Trophoblast cell (in vitro differentiated cells and primary cell): ENCODE measurements at regions not wholly inside any gene's neighbourhood (a gene's known extent, or its start where the extent isn't known, plus 50 kb on each side); places are given as distances from the start of the nearest gene placed in this dataset.

ENCODE experiments used
- DNase-seq, 2 donors: peaks; one replicate each; pipeline ENCODE4 v3.0.0-alpha.2; 2016
- H2AFZ ChIP-seq: 2 replicates; pipeline ENCODE4 v1.6.1; 2013; ENCODE audit warnings: low read length, moderate library complexity, mild to moderate bottlenecking; ENCODE audit not compliant: insufficient read depth, poor library complexity
- H2AK5ac ChIP-seq: 2 replicates; pipeline ENCODE4 v1.6.1; 2013; ENCODE audit warnings: mild to moderate bottlenecking, low read length
- H2BK120ac ChIP-seq: 2 replicates; pipeline ENCODE4 v1.6.1; 2013; ENCODE audit warnings: low read length, mild to moderate bottlenecking, moderate library complexity; ENCODE audit not compliant: insufficient read depth, poor library complexity
- H2BK12ac ChIP-seq: 2 replicates; pipeline ENCODE4 v1.6.1; 2013; ENCODE audit warnings: mild to moderate bottlenecking, low read length, moderate library complexity
- H2BK5ac ChIP-seq: 2 replicates; pipeline ENCODE4 v1.6.1; 2013; ENCODE audit warnings: low read length, low read depth, moderate library complexity, mild to moderate bottlenecking; ENCODE audit not compliant: poor library complexity
- H3K14ac ChIP-seq: 2 replicates; pipeline ENCODE4 v1.6.1; 2013; ENCODE audit warnings: mild to moderate bottlenecking, low read length
- H3K18ac ChIP-seq: 2 replicates; pipeline ENCODE4 v1.6.1; 2013; ENCODE audit warnings: mild to moderate bottlenecking, low read length
- H3K23ac ChIP-seq: 2 replicates; pipeline ENCODE4 v1.6.1; 2013; ENCODE audit warnings: low read length
- H3K27ac ChIP-seq: 2 replicates; pipeline ENCODE4 v1.5.1; 2013; ENCODE audit warnings: low read depth, mild to moderate bottlenecking, inconsistent platforms, low read length, moderate library complexity
- H3K27me3 ChIP-seq: 2 replicates; pipeline ENCODE4 v1.6.1; 2013; ENCODE audit warnings: inconsistent platforms, mild to moderate bottlenecking, low read length, moderate library complexity; ENCODE audit not compliant: insufficient read depth
- H3K36me3 ChIP-seq, 2 experiments: 1 replicate in 1 of 2; 2 replicates in 1 of 2; pipeline ENCODE4 v1.6.1; 2013; ENCODE audit warnings: low read length in 2 of 2, mild to moderate bottlenecking in 2 of 2, moderate library complexity in 1 of 2; ENCODE audit not compliant: insufficient read depth in 2 of 2, control insufficient read depth in 1 of 2
- H3K4ac ChIP-seq: 2 replicates; pipeline ENCODE4 v1.6.1; 2013; ENCODE audit warnings: low read depth, mild to moderate bottlenecking, low read length, moderate library complexity
- H3K4me1 ChIP-seq, 2 experiments: 1 replicate in 1 of 2; 2 replicates in 1 of 2; pipeline ENCODE4 v1.6.1; 2013; ENCODE audit warnings: low read length in 2 of 2, mild to moderate bottlenecking in 2 of 2, moderate library complexity in 1 of 2; ENCODE audit not compliant: insufficient read depth in 2 of 2, control insufficient read depth in 1 of 2
- H3K4me2 ChIP-seq: 2 replicates; pipeline ENCODE4 v1.6.1; 2013; ENCODE audit warnings: inconsistent platforms, mild to moderate bottlenecking, low read length, moderate library complexity
- H3K4me3 ChIP-seq: 2 replicates; pipeline ENCODE4 v1.5.1; 2013; ENCODE audit warnings: mild to moderate bottlenecking, low read depth, low read length, inconsistent platforms
- H3K79me1 ChIP-seq: one replicate; pipeline ENCODE4 v1.6.1; 2013; ENCODE audit warnings: low read length
- H3K79me2 ChIP-seq: 2 replicates; pipeline ENCODE4 v1.6.1; 2013; ENCODE audit warnings: low read length, mild to moderate bottlenecking; ENCODE audit not compliant: control insufficient read depth, insufficient read depth, poor library complexity
- H3K9ac ChIP-seq: 2 replicates; pipeline ENCODE4 v1.6.1; 2013; ENCODE audit warnings: mild to moderate bottlenecking, low read length
- H3K9me3 ChIP-seq: 2 replicates; pipeline ENCODE4 v1.6.1; 2013; ENCODE audit warnings: low read depth, mild to moderate bottlenecking, control low read depth, inconsistent platforms, low read length; ENCODE audit not compliant: insufficient read depth
- H4K12ac ChIP-seq: 2 replicates; pipeline ENCODE4 v1.6.1; 2013; ENCODE audit warnings: low read depth, mild to moderate bottlenecking, low read length, moderate library complexity
- H4K8ac ChIP-seq: 2 replicates; pipeline ENCODE4 v1.6.1; 2013; ENCODE audit warnings: low read depth, mild to moderate bottlenecking, low read length, moderate library complexity
- H4K91ac ChIP-seq: one replicate; pipeline ENCODE4 v1.6.1; 2013; ENCODE audit warnings: low read depth, mild to moderate bottlenecking, low read length, moderate library complexity
- WGBS: extraction: QIAGEN DNeasy Blood & Tissue Kit; methylation state at CpG from one replicate; pipeline ENCODE4 v1.1.7; 2013; ENCODE audit warnings: missing lambda C conversion rate; ENCODE audit not compliant: insufficient read length, insufficient coverage; ENCODE audit errors: extremely low coverage; 5-methylcytosine and 5-hydroxymethylcytosine counted together

- Histone ChIP-seq H3K4me3 (no peak overlapping the region), H2AK5ac (no peak overlapping the region), H3K14ac (no peak overlapping the region), H3K4me2 (no peak overlapping the region), H4K91ac (no peak overlapping the region), H3K9me3 (peaks cover 2% of the 10 kb centered on the region), H2BK5ac (no peak overlapping the region), H3K79me2 (no peaks in the 10 kb centered on the region), H4K8ac (no peak overlapping the region), H3K27ac (no peak overlapping the region), H3K23ac (no peak overlapping the region), H3K9ac (no peak overlapping the region), H3K18ac (no peak overlapping the region), H2AFZ (no peak overlapping the region), H2BK12ac (no peak overlapping the region), H3K4ac (no peak overlapping the region), H4K12ac (no peak overlapping the region), H3K79me1 (no peaks in the 10 kb centered on the region), H2BK120ac (no peak overlapping the region), H3K27me3 (no peaks in the 10 kb centered on the region), H3K4me1 (no peaks in the 10 kb centered on the region), H3K36me3 (no peaks in the 10 kb centered on the region)
- DNase-seq = no peak
- WGBS = no CpG with 5 or more reads among the region's 19 CpGs
Observed at GRCh38 chr22:48438800-48439559, 1388.7 kb downstream of the BRD1 start.

GRCh38 chr22:48438096-48438495 is 1389.6 kb downstream of the BRD1 start:
- H3K27me3 ChIP-seq = no peaks in the 10 kb centered on the region
- H3K4ac ChIP-seq = no peak overlapping the region
- no peak overlapping the region for H2BK12ac ChIP-seq
- DNase-seq = no peak
- no peak overlapping the region for H4K12ac ChIP-seq
- H3K23ac ChIP-seq = no peak overlapping the region
- H4K8ac ChIP-seq = no peak overlapping the region
- no peak overlapping the region for H3K18ac ChIP-seq
- H3K79me1 ChIP-seq = no peaks in the 10 kb centered on the region
- H2BK120ac ChIP-seq = no peak overlapping the region
- H4K91ac ChIP-seq = no peak overlapping the region
- H3K36me3 ChIP-seq = no peaks in the 10 kb centered on the region
- no peaks in the 10 kb centered on the region for H3K79me2 ChIP-seq
- WGBS = no CpG with 5 or more reads among the region's 13 CpGs
- H3K4me2 ChIP-seq = no peak overlapping the region
- no peak overlapping the region for H3K14ac ChIP-seq
- H2AK5ac ChIP-seq = no peak overlapping the region
- H3K9ac ChIP-seq = no peak overlapping the region
- H2BK5ac ChIP-seq = no peak overlapping the region
- H3K4me3 ChIP-seq = no peak overlapping the region
- H3K4me1 ChIP-seq = no peaks in the 10 kb centered on the region
- peaks cover 2% of the 10 kb centered on the region for H3K9me3 ChIP-seq
- no peak overlapping the region for H3K27ac ChIP-seq
- no peak overlapping the region for H2AFZ ChIP-seq

- Histone ChIP-seq H2BK5ac (no peak overlapping the region), H4K8ac (no peak overlapping the region), H2AFZ (no peak overlapping the region), H3K4me1 (no peaks in the 10 kb centered on the region), H3K79me1 (no peaks in the 10 kb centered on the region), H3K27ac (no peak overlapping the region), H3K14ac (no peak overlapping the region), H3K4me2 (no peak overlapping the region), H2BK120ac (no peak overlapping the region), H3K36me3 (no peaks in the 10 kb centered on the region), H3K9me3 (peaks cover 2% of the 10 kb centered on the region), H3K18ac (no peak overlapping the region), H2BK12ac (no peak overlapping the region), H3K9ac (no peak overlapping the region), H4K12ac (no peak overlapping the region), H3K4ac (no peak overlapping the region), H3K27me3 (no peaks in the 10 kb centered on the region), H4K91ac (no peak overlapping the region), H2AK5ac (no peak overlapping the region), H3K4me3 (peak overlapping the region; percentile 21), H3K23ac (no peak overlapping the region), H3K79me2 (no peaks in the 10 kb centered on the region)
- WGBS = no CpG with 5 or more reads among the region's 17 CpGs
- no peak for DNase-seq
Observed at GRCh38 chr22:48436201-48436931, 1391.3 kb downstream of the BRD1 start.

- Histone ChIP-seq H3K18ac (no peak overlapping the region), H2BK120ac (no peak overlapping the region), H2BK12ac (no peak overlapping the region), H2BK5ac (no peak overlapping the region), H4K12ac (no peak overlapping the region), H4K91ac (no peak overlapping the region), H3K79me2 (no peaks in the 10 kb centered on the region), H3K14ac (no peak overlapping the region), H3K79me1 (no peaks in the 10 kb centered on the region), H2AFZ (no peak overlapping the region), H3K27me3 (no peaks in the 10 kb centered on the region), H3K9me3 (peaks cover 2% of the 10 kb centered on the region), H3K4me1 (no peaks in the 10 kb centered on the region), H3K36me3 (no peaks in the 10 kb centered on the region), H3K23ac (no peak overlapping the region), H4K8ac (no peak overlapping the region), H3K4me3 (no peak overlapping the region), H3K4me2 (no peak overlapping the region), H3K4ac (no peak overlapping the region), H3K27ac (no peak overlapping the region), H2AK5ac (no peak overlapping the region), H3K9ac (no peak overlapping the region)
- WGBS = no CpG with 5 or more reads among the region's 5 CpGs
- no peak for DNase-seq
Observed at GRCh38 chr22:48434868-48435250, 1392.8 kb downstream of the BRD1 start.
